SK-N-DZ (cell line): ENCODE measurements at regions not wholly inside any gene's neighbourhood (a gene's known extent, or its start where the extent isn't known, plus 50 kb on each side); places are given as distances from the start of the nearest gene placed in this dataset.

Experiments used
- DNase-seq: peaks from one replicate; pipeline ENCODE4 v3.0.0-alpha.2; 2015; ENCODE audit warnings: low spot score

DNA sequence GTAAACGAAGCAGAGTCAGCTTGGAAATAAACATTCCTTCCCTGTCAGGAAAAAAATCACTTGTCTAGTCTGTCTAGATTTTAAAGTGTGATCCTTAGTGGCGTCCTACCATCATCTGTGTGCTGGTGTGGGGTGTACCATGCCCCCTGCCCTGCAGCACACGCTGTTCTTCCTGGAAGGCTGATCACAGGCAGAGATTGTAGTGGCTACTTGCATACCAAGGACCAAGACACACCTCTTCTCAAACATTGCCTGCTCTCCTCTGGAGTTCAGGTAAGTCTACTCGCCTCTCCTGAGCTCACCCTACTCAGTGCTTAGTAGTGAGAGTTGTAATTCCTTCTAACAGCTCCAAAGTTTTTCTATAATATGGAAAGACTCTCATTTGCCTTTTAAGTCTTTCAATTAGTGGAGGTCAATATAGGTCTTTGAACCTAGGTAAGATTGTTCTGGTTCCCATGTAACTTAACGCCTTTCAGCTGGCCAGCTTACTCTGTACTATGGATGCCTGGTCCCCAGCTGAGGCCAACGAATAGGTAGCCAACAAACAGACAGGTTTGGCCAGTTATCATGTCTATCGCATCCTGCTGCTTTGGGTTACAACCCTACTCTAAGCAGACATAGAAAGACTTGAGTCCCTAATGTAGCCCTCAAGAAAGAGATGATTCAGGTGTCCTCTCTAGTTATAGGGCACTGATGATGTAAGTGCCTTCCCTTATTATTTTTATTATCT, 55.4 kb downstream of the XCL1 start:
- DNase-seq = no peak

DNA sequence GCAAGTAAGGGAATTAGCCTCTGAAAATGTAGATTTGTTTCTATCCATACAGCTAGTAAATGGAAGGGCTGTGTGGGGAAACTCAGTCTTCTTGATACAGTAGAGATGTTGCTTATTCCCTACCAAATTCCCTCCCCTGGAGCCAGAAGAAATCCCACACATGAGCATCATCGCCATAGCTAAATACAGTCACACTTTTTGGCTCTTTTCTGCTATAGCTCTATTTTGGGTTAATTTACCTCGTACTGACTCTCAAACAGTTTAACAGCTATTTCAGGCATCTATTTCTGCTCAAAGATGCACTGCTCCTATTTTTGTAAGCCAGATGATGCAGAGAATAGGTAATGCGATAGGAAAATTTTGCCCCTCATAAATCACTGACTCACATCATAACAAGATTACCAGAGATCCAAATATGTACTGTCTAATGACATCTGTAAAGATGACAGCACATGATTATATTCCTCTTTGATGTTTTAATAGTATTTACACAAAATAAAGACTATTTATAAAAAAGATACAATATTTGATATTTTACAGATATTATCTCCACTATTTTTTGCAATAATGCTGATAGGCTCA, 58.6 kb downstream of the XCL1 start:
- DNase-seq = peak; percentile 28

DNA sequence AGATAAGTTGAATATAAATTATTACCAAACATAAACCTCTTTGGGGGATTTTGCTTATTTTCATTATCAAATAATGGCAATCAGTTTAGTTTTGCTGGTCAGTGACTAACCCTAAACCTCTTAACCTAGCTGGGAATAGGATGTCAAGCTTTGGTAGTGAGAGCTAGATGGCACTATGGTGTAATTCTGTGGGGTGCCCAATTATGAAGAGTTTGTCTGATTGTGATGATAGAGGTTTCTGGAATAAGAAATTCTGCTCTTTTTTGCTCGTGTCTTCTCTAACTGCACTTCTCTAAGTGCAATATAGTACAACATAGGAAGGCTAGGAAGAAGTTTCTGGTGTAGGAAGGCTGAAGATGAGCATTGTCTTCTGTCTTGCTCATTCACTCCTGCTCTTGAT, 59.8 kb downstream of the XCL1 start:
- DNase-seq = no peak

DNA sequence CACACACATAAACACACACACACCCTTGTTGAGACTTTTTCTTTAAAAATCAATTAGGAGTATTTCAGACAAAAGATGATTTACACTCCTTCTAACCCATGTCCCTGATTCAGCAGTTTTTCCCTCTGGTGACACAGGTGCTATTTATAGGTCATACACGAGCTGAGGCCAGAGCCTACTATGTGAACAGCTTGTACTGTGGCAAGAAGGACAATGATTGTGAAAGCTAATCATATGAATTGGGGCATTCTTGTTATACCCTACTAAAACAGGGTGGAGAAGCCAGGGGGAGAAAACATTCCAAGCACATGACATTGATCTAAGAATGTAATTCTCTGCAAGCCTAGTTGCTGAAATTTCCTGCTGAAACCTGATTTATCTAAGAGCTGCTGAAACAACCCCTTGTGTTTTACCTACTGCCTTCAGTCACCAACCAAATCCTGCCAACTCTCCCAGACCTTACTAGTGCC, 60.3 kb downstream of the XCL1 start:
- no peak for DNase-seq

DNA sequence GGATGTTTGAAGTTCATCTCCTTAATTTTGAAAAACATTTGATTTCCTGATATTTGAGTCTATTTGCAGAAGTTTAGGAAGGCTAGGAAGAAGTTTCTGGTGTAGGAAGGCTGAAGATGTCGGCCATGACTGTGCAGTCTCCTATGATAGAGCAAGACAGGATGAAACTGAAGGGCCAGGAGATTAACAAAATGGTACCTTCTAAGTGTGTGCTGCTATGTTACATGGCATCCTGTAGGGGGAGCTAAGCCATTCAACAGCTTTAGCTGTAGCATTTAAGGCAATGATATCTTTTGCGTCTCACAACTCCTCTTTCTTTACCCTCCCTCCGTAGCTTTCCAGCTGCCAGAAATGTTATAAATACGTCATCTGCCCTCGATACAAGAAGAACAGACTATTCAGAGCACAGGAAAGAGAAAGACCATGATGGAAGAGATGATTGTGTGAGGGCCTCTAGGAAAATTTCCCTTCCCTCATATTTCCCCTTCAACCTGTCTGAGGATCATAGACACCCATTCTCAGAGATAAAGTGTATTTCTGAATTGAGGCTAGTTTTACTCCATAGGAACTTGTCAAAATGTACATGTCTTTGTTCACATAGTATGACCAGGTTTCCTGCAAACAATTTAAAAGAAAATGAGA, 61.1 kb downstream of the XCL1 start:
- peak; percentile 50 for DNase-seq

DNA sequence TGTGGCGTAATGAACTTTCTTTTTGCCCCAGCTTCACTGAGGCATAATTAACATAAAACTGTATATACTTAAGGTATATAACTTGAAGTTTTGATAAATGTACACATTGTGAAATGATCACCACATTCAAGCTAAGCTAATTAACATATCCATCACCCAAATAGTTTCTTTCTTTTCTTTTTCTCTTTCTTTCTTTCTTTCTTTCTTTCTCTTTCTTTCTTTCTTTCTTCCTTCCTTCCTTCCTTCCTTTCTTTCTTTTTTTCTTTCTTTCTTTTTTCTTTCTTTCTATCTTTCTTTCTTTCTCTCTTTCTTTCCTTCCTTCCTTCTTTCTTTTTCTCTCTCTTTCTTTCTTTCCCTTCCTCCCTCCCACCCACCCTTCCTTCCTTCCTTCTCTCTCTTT, 62.5 kb downstream of the XCL1 start:
- DNase-seq = no peak

DNA sequence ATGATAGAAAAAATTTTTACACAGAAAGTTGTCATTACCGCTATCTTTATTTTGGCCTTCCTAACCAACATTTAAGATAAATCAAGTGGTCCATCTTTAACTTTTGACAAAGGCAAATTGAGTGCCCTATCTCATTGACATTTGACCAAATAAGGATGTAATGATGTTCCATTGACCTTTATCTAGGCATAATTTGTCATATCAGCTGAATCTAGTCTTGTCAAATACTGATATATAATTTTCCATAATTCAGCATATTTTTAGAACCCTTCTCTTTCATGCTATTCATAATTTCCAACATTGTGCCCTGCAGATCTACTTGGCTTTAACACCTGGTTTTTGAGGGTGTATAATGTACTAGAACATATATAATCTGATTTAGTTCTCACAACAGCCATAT, 63.8 kb downstream of the XCL1 start:
- no peak for DNase-seq

DNA sequence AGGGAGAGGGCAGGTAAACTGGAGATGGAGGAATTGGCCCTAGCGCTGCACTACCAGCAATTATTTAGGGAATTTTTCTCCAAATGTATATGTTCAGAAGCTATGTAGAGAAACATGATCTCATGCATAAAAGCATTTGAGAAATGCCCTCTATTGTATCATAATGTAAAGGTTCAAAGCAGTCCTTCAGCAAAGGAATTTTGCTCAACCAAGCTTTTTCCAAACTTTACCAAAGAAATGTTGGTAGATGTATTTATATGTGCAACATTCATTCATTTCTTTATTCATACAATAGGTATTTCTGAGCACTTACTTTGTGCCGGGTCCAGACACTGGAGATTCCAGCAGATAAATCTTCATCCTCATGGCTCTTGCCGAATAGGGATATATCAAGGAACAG, 64.4 kb downstream of the XCL1 start:
- no peak for DNase-seq

DNA sequence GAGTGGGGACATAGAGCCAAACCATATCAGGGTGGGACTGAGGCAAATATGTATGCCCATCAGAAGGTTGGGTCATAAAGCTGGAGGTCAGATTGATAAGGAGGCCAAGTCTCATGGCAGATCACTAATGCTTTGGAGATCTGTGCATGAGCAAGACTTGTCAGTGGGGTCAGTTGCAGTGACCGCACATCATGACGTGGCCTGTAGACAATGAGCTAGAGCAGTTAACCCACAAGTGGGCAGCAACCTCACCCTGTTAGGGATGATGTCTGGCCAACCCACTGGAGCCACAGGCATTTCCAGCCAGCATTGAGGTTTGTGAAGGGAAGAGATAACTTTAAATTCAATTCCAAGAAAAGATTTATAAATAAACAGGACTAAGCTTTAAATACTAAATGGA, 66.7 kb downstream of the XCL1 start:
- no peak for DNase-seq
